MM.1S (cell line): ENCODE measurements at regions not wholly inside any gene's neighbourhood (a gene's known extent, or its start where the extent isn't known, plus 50 kb on each side); places are given as distances from the start of the nearest gene placed in this dataset.

Experiments
- DNase-seq: peaks from one replicate; pipeline ENCODE4 v3.0.0-alpha.2; 2015
- H2AFZ ChIP-seq: fragments of 300-600 bp; sonication (generic); 2 replicates; pipeline ENCODE4 v1.6.0; 2016; ENCODE audit warnings: antibody characterized with exemption, low read length
- H3F3A ChIP-seq: fragments of 300-600 bp; sonication (generic); 2 replicates; pipeline ENCODE4 v1.6.1; 2016; ENCODE audit warnings: mild to moderate bottlenecking, antibody characterized with exemption, low read length, moderate library complexity, mixed read lengths; ENCODE audit not compliant: insufficient read depth
- H3K27ac ChIP-seq: fragments of 300-600 bp; sonication (generic); 2 replicates; pipeline ENCODE4 v1.5.1; 2016; ENCODE audit warnings: mild to moderate bottlenecking, low read length
- H3K27me3 ChIP-seq: fragments of 300-600 bp; sonication (generic); replicated peaks from 2 replicates; pipeline ENCODE4 v1.6.0; 2016; ENCODE audit warnings: low read length; ENCODE audit not compliant: insufficient read depth
- H3K36me3 ChIP-seq: fragments of 300-600 bp; sonication (generic); replicated peaks from 2 replicates; pipeline ENCODE4 v1.6.1; 2016; ENCODE audit warnings: mild to moderate bottlenecking, low read length, mixed read lengths; ENCODE audit not compliant: insufficient read depth
- H3K4me1 ChIP-seq: fragments of 300-600 bp; sonication (generic); 2 replicates; pipeline ENCODE4 v1.6.1; 2016; ENCODE audit warnings: low read length, mixed read lengths
- H3K4me2 ChIP-seq: fragments of 300-600 bp; sonication (generic); 2 replicates; pipeline ENCODE4 v1.6.0; 2016; ENCODE audit warnings: low read depth, low read length
- H3K4me3 ChIP-seq: fragments of 300-600 bp; sonication (generic); 2 replicates; pipeline ENCODE4 v1.5.1; 2016; ENCODE audit warnings: low read length, mixed read lengths
- H3K79me2 ChIP-seq: fragments of 300-600 bp; sonication (generic); 2 replicates; pipeline ENCODE4 v1.6.1; 2016; ENCODE audit warnings: mixed run types, low read length, mixed read lengths
- H3K9ac ChIP-seq: fragments of 300-600 bp; sonication (generic); 2 replicates; pipeline ENCODE4 v1.6.1; 2016; ENCODE audit warnings: low read length, mixed read lengths
- H3K9me2 ChIP-seq: fragments of 300-600 bp; sonication (generic); replicated peaks from 2 replicates; pipeline ENCODE4 v1.6.1; 2016; ENCODE audit warnings: mild to moderate bottlenecking, low read length, mixed read lengths; ENCODE audit not compliant: insufficient read depth
- H3K9me3 ChIP-seq: fragments of 300-600 bp; sonication (generic); replicated peaks from 2 replicates; pipeline ENCODE4 v1.6.1; 2016; ENCODE audit warnings: mild to moderate bottlenecking, low read length, mixed read lengths; ENCODE audit not compliant: insufficient read depth
- H4K20me1 ChIP-seq: fragments of 300-600 bp; sonication (generic); 2 replicates; pipeline ENCODE4 v1.6.1; 2016; ENCODE audit warnings: mild to moderate bottlenecking, low read length, moderate library complexity, mixed read lengths; ENCODE audit not compliant: insufficient read depth
- EZH2 ChIP-seq: fragments of 300-600 bp; sonication (generic); optimal IDR thresholded peaks from 2 replicates; pipeline ENCODE3; 2017; ENCODE audit warnings: low read depth, mild to moderate bottlenecking, antibody characterized with exemption, low read length, mixed read lengths
- EZH2phosphoT487 ChIP-seq: fragments of 300-600 bp; sonication (generic); IDR thresholded peaks from 2 replicates; pipeline ENCODE4 v1.6.1; 2018; ENCODE audit warnings: antibody characterized with exemption, low read length
- TF ChIP-seq, protein P1 (sequence below): fragments of 300-600 bp; sonication (generic); IDR thresholded peaks from 2 replicates; pipeline ENCODE4 v1.5.1; 2016; ENCODE audit warnings: antibody characterized with exemption, low read length, mixed read lengths

GRCh38 chr2:219824996-219825395, 197.6 kb downstream of the SLC4A3 start:
- Histone ChIP-seq H3K27ac (no peak overlapping the region), H2AFZ (no peak overlapping the region), H3K36me3 (no peaks in the 10 kb centered on the region), H4K20me1 (no peaks in the 10 kb centered on the region), H3F3A (no peaks in the 10 kb centered on the region), H3K79me2 (no peaks in the 10 kb centered on the region), H3K9ac (no peak overlapping the region), H3K4me2 (no peak overlapping the region), H3K9me2 (no peaks in the 10 kb centered on the region), H3K4me1 (no peaks in the 10 kb centered on the region), H3K4me3 (no peak overlapping the region), H3K27me3 (no peaks in the 10 kb centered on the region), H3K9me3 (no peaks in the 10 kb centered on the region)
- no peak for DNase-seq
- TF ChIP-seq EZH2: no peak
- TF ChIP-seq, protein P1, sequence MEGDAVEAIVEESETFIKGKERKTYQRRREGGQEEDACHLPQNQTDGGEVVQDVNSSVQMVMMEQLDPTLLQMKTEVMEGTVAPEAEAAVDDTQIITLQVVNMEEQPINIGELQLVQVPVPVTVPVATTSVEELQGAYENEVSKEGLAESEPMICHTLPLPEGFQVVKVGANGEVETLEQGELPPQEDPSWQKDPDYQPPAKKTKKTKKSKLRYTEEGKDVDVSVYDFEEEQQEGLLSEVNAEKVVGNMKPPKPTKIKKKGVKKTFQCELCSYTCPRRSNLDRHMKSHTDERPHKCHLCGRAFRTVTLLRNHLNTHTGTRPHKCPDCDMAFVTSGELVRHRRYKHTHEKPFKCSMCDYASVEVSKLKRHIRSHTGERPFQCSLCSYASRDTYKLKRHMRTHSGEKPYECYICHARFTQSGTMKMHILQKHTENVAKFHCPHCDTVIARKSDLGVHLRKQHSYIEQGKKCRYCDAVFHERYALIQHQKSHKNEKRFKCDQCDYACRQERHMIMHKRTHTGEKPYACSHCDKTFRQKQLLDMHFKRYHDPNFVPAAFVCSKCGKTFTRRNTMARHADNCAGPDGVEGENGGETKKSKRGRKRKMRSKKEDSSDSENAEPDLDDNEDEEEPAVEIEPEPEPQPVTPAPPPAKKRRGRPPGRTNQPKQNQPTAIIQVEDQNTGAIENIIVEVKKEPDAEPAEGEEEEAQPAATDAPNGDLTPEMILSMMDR: no peak
- TF ChIP-seq EZH2phosphoT487: no peak

- H4K20me1 ChIP-seq: no peaks in the 10 kb centered on the region
- DNase-seq: no peak
- H2AFZ ChIP-seq: no peak overlapping the region
- H3K9ac ChIP-seq: no peak overlapping the region
- H3K27ac ChIP-seq: no peak overlapping the region
- no peaks in the 10 kb centered on the region for H3K27me3 ChIP-seq
- H3F3A ChIP-seq: no peaks in the 10 kb centered on the region
- no peak for TF ChIP-seq EZH2
- TF ChIP-seq, protein P1: no peak
- TF ChIP-seq EZH2phosphoT487: no peak
- no peak overlapping the region for H3K4me3 ChIP-seq
- H3K9me2 ChIP-seq: no peaks in the 10 kb centered on the region
- no peaks in the 10 kb centered on the region for H3K79me2 ChIP-seq
- no peak overlapping the region for H3K4me2 ChIP-seq
- H3K36me3 ChIP-seq: no peaks in the 10 kb centered on the region
- H3K4me1 ChIP-seq: no peaks in the 10 kb centered on the region
- no peaks in the 10 kb centered on the region for H3K9me3 ChIP-seq
Observed at GRCh38 chr2:219828127-219828526, 200.7 kb downstream of the SLC4A3 start.

DNA sequence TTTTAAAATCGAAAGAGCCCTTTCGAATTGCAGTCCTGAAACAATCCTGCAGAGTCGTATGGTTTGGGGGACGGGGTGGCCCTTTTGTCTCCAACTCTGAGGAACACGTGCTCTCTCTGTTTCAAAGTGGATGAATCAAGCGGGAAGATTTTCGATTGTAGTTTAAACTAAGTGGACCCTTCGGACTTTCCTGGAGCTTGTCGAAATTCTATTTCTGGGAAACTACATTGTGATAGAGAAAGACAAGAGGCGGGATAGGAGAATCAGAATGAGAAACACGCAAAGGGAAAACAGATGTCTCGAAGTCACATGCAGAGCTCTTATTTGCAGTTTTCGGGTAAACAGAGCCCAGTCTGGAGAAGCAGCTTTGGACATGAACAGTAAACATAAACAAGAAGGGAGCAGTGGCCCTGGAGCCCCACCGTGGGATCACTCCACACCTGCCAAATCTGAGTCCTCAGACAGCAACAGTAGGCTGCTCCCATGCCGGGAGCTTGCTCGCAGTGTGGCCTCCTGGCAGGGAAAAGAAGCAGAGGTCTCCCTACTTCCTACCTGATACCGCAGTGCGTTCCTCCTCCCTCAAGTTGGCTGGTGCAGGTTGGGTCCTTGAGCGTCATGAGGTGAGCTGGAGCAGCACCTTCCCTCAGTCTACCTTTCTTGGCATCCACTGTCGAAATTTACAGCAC, 202.4 kb downstream of the SLC4A3 start:
- Histone ChIP-seq H3K27me3 (no peaks in the 10 kb centered on the region), H3F3A (no peaks in the 10 kb centered on the region), H3K79me2 (no peaks in the 10 kb centered on the region), H3K36me3 (no peaks in the 10 kb centered on the region), H3K4me2 (no peak overlapping the region), H4K20me1 (no peaks in the 10 kb centered on the region), H3K9me2 (no peaks in the 10 kb centered on the region), H3K27ac (no peak overlapping the region), H3K4me1 (no peaks in the 10 kb centered on the region), H2AFZ (no peak overlapping the region), H3K4me3 (no peak overlapping the region), H3K9me3 (no peaks in the 10 kb centered on the region), H3K9ac (no peak overlapping the region)
- no peak for TF ChIP-seq EZH2
- DNase-seq: no peak

DNA sequence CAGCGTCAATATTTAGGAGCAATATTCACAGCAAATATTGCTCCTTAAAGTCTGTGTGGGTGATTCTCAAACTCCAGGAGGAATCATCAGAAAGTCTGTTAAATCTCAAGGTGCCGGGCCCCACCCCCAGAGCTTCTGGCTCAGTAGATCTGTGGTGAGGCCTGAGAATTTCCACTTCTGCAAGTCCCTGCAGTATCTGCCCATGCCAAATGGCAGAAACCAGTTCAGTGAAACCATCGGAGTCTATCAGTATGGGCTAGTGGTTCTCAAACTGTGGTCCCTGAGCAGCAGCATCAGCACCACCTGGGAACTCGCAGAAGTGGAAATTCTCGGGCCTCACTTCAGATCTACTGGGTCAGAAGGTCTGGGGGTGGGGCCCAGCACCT, 202.9 kb downstream of the SLC4A3 start:
- Histone ChIP-seq H3K27ac (no peak overlapping the region), H3K79me2 (no peaks in the 10 kb centered on the region), H3K4me1 (no peaks in the 10 kb centered on the region), H3K9me2 (no peaks in the 10 kb centered on the region), H3K36me3 (no peaks in the 10 kb centered on the region), H4K20me1 (no peaks in the 10 kb centered on the region), H3K9me3 (no peaks in the 10 kb centered on the region), H2AFZ (no peak overlapping the region), H3K9ac (no peak overlapping the region), H3K27me3 (no peaks in the 10 kb centered on the region), H3K4me3 (no peak overlapping the region), H3K4me2 (no peak overlapping the region), H3F3A (no peaks in the 10 kb centered on the region)
- no peak for DNase-seq
- TF ChIP-seq EZH2phosphoT487 (no peak), EZH2 (no peak)
- TF ChIP-seq, protein P1: no peak
